Natural killer cell (primary cell): ENCODE measurements at regions not wholly inside any gene's neighbourhood (a gene's known extent, or its start where the extent isn't known, plus 50 kb on each side); places are given as distances from the start of the nearest gene placed in this dataset.

ENCODE experiments used
- ATAC-seq, 3 donors: fragments of 150-1000 bp in 2 of 3; fragments of 200-7000 bp in 1 of 3; cut with Tn5 transposase; 1 replicate in 1 of 3; 2 replicates in 2 of 3; pipeline ENCODE4 v1.10.0; 2021; ENCODE audit warnings: mild to moderate bottlenecking in 2 of 3, moderate library complexity in 2 of 3
- DNase-seq, 2 donors: peaks; one replicate each; pipeline versions ENCODE4 v3.0.0 to v3.0.0-alpha.2; 2013 to 2021; ENCODE audit warnings: mixed read lengths in 1 of 2
- H3K27ac ChIP-seq: one replicate; pipeline ENCODE4 v1.5.1; 2013; ENCODE audit warnings: mild to moderate bottlenecking, low read length
- H3K27me3 ChIP-seq: one replicate; pipeline ENCODE4 v1.6.1; 2013; ENCODE audit warnings: low read length; ENCODE audit not compliant: control insufficient read depth, insufficient read depth
- H3K36me3 ChIP-seq: one replicate; pipeline ENCODE4 v1.6.1; 2013; ENCODE audit warnings: low read length; ENCODE audit not compliant: control insufficient read depth, insufficient read depth
- H3K4me1 ChIP-seq: one replicate; pipeline ENCODE4 v1.6.1; 2013; ENCODE audit warnings: low read length; ENCODE audit not compliant: control insufficient read depth, insufficient read depth
- H3K4me3 ChIP-seq: one replicate; pipeline ENCODE4 v1.5.1; 2013; ENCODE audit warnings: low read length
- H3K9me3 ChIP-seq: one replicate; pipeline ENCODE4 v1.6.1; 2013; ENCODE audit warnings: low read length; ENCODE audit not compliant: control insufficient read depth, insufficient read depth
- H3K27ac Mint-ChIP-seq, 2 donors: one replicate each; pipeline ENCODE4 v1.8.0; 2022; ENCODE audit warnings: mild to moderate bottlenecking in 2 of 2, mixed read lengths in 2 of 2, moderate library complexity in 1 of 2
- H3K27me3 Mint-ChIP-seq, 2 donors: one replicate each; pipeline ENCODE4 v1.8.0; 2022; ENCODE audit warnings: low read depth in 2 of 2, mixed read lengths in 2 of 2
- H3K36me3 Mint-ChIP-seq: one replicate; pipeline ENCODE4 v1.8.0; 2022; ENCODE audit warnings: mixed read lengths
- H3K4me1 Mint-ChIP-seq, 2 donors: one replicate each; pipeline ENCODE4 v1.8.0; 2022; ENCODE audit warnings: mixed read lengths in 2 of 2
- H3K4me3 Mint-ChIP-seq: one replicate; pipeline ENCODE4 v1.8.0; 2022; ENCODE audit warnings: mild to moderate bottlenecking, moderate library complexity, mixed read lengths
- H3K9me3 Mint-ChIP-seq, 2 donors: one replicate each; pipeline ENCODE4 v1.8.0; 2022; ENCODE audit warnings: mixed read lengths in 2 of 2
- WGBS: methylation state at CpG from one replicate; pipeline ENCODE4 v1.1.7; 2013; ENCODE audit warnings: missing lambda C conversion rate; ENCODE audit not compliant: insufficient coverage; 5-methylcytosine and 5-hydroxymethylcytosine counted together
- intact Hi-C: fragments of 100-400 bp; cut with micrococcal nuclease; formaldehyde crosslinking; loops from one replicate; pipeline ENCODE4 v1.14.2; 2022
- TF ChIP-seq, protein P1 (sequence below): fragments of 200-600 bp; IDR thresholded peaks from one replicate; pipeline ENCODE4 v1.8.0; 2022; ENCODE audit warnings: antibody characterized with exemption

DNA sequence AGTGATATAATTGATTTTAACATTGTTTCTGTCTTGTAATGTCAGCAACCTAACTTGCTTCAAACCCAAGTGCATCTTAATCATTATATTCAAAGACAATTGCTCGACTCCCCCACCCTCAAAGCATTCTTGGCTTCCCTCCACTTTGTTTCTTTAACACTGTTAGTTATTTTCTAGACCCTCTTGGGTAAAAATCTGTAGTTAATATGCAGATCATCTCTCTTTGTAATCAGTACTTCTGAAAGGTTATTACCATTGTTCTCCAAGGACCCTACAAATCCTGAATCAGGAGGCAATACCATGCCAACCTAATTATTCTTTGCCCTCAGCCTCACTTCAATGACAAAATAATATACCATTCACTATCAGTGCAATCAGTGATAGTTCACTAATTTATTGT lies 1075.7 kb downstream of the AMY1C start:
- no peak for DNase-seq
- no peak overlapping the region for H3K27ac Mint-ChIP-seq
- no peaks in the 10 kb centered on the region for H3K9me3 ChIP-seq
- no peak overlapping the region for H3K4me3 Mint-ChIP-seq
- intact Hi-C loops: no loop called here
- no peaks in the 10 kb centered on the region for H3K4me1 ChIP-seq
- H3K4me3 ChIP-seq: no peak overlapping the region
- WGBS: 83% methylated on average over 1 of the region's 1 CpG
- H3K36me3 Mint-ChIP-seq: peaks cover 3% of the 10 kb centered on the region
- H3K27me3 Mint-ChIP-seq: no peaks in the 10 kb centered on the region
- peaks cover 10% of the 10 kb centered on the region in 2 donors for H3K9me3 Mint-ChIP-seq
- H3K4me1 Mint-ChIP-seq: no peaks in the 10 kb centered on the region
- TF ChIP-seq, protein P1, sequence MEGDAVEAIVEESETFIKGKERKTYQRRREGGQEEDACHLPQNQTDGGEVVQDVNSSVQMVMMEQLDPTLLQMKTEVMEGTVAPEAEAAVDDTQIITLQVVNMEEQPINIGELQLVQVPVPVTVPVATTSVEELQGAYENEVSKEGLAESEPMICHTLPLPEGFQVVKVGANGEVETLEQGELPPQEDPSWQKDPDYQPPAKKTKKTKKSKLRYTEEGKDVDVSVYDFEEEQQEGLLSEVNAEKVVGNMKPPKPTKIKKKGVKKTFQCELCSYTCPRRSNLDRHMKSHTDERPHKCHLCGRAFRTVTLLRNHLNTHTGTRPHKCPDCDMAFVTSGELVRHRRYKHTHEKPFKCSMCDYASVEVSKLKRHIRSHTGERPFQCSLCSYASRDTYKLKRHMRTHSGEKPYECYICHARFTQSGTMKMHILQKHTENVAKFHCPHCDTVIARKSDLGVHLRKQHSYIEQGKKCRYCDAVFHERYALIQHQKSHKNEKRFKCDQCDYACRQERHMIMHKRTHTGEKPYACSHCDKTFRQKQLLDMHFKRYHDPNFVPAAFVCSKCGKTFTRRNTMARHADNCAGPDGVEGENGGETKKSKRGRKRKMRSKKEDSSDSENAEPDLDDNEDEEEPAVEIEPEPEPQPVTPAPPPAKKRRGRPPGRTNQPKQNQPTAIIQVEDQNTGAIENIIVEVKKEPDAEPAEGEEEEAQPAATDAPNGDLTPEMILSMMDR: no peak
- no peaks in the 10 kb centered on the region for H3K36me3 ChIP-seq
- ATAC-seq: no peak
- no peaks in the 10 kb centered on the region for H3K27me3 ChIP-seq
- no peak overlapping the region for H3K27ac ChIP-seq

DNA sequence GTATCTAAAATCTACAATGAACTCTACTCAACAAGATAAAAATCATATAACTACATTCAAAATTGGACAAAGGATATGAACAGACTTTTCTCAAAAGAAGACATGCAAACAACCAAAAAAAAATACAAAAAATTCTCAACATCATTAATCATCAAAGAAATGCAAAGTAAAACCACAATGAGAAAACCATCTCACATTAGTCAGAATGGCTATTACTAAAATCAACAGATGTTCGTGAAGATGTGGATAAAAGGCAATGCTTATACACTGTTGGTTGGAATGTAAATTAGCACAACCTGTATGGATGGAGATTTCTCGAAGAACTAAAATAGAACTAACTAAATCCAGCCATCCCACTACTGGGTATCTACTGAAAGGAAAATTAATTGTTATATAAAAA lies 1080.8 kb downstream of the AMY1C start:
- no peak for ATAC-seq
- H3K27ac Mint-ChIP-seq: no peak overlapping the region
- WGBS: no CpG with 5 or more reads among the region's 2 CpGs
- H3K36me3 Mint-ChIP-seq: peaks cover 21% of the 10 kb centered on the region
- H3K4me1 Mint-ChIP-seq: no peaks in the 10 kb centered on the region
- Histone ChIP-seq H3K9me3 (no peaks in the 10 kb centered on the region), H3K27me3 (no peaks in the 10 kb centered on the region), H3K4me3 (no peak overlapping the region), H3K36me3 (no peaks in the 10 kb centered on the region), H3K27ac (no peak overlapping the region), H3K4me1 (no peaks in the 10 kb centered on the region)
- no peaks in the 10 kb centered on the region for H3K27me3 Mint-ChIP-seq
- no peak for DNase-seq
- TF ChIP-seq, protein P1: no peak
- no peak overlapping the region for H3K4me3 Mint-ChIP-seq
- intact Hi-C loops: no loop called here
- peaks cover 15 to 21% of the 10 kb centered on the region in 2 donors for H3K9me3 Mint-ChIP-seq

DNA sequence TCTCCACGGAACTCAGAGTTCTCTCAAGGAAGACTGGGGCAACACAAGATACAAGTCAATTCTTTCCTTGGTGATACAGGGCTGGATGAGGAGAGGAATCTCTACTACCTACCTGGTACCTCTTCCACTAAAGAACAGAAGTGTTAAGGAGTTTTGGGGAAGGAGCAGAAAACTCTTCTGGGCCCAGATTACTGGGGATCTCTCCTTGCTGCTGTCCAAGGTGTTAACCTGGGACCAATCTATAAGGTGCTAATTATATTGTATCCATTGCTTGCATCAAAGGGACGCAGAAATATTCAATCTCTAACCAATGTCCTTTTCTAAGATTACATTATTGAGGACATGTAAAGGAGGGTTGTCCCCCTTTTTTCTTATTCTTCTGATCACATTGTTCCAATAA lies 1102.5 kb downstream of the AMY1C start:
- Histone ChIP-seq H3K4me1 (no peaks in the 10 kb centered on the region), H3K27me3 (no peaks in the 10 kb centered on the region), H3K27ac (no peak overlapping the region), H3K9me3 (peaks cover 8% of the 10 kb centered on the region), H3K4me3 (no peak overlapping the region), H3K36me3 (no peaks in the 10 kb centered on the region)
- Mint-ChIP-seq H3K27me3 (no peaks in the 10 kb centered on the region), H3K4me1 (no peaks in the 10 kb centered on the region), H3K36me3 (no peaks in the 10 kb centered on the region), H3K27ac (no peak overlapping the region), H3K9me3 (peaks cover 2 to 6% of the 10 kb centered on the region in 2 donors), H3K4me3 (no peak overlapping the region)
- TF ChIP-seq, protein P1: no peak
- intact Hi-C loops: no loop called here
- DNase-seq (no peak), ATAC-seq (no peak)
- WGBS: 50% methylated on average over 1 of the region's 2 CpGs

DNA sequence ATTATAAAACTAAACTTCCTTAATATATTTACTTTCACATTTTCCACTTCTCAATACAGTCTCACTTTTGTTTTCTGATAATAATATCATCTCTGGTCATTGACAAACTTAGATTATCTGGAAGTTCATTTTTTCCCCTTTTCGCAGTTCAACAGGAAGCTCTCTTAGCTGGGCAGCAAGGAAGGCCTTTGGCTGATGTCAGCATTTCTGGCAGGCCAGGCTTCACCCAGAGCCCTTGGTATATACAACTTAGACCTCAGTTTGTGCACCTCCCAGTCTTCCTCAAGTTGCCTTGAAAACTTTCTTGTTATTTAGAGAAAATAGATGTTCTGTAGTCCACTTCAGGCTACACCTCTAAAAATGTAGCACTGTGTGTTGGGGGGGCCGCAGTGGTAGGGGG lies 1103.6 kb downstream of the AMY1C start:
- TF ChIP-seq, protein P1: no peak
- Mint-ChIP-seq H3K4me1 (no peaks in the 10 kb centered on the region), H3K9me3 (peaks cover 4 to 12% of the 10 kb centered on the region in 2 donors), H3K36me3 (no peaks in the 10 kb centered on the region), H3K4me3 (no peak overlapping the region), H3K27me3 (no peaks in the 10 kb centered on the region), H3K27ac (no peak overlapping the region)
- H3K27ac ChIP-seq: no peak overlapping the region
- no peaks in the 10 kb centered on the region for H3K36me3 ChIP-seq
- no peaks in the 10 kb centered on the region for H3K4me1 ChIP-seq
- DNase-seq: no peak
- no peaks in the 10 kb centered on the region for H3K27me3 ChIP-seq
- H3K9me3 ChIP-seq: peaks cover 8% of the 10 kb centered on the region
- ATAC-seq: no peak
- 79% methylated on average over 2 of the region's 2 CpGs for WGBS
- H3K4me3 ChIP-seq: no peak overlapping the region
- intact Hi-C loops: no loop called here
